Upper lobe of left lung (tissue), 6 donors: ENCODE measurements at regions not wholly inside any gene's neighbourhood (a gene's known extent, or its start where the extent isn't known, plus 50 kb on each side); places are given as distances from the start of the nearest gene placed in this dataset.

Experiments
- ATAC-seq, 2 donors: fragments of 200-7000 bp; cut with Tn5 transposase; one replicate each; pipeline ENCODE4 v1.9.1; 2022; ENCODE audit warnings: mild to moderate bottlenecking in 2 of 2, moderate library complexity in 2 of 2; ENCODE audit not compliant: low FRiP score in 2 of 2
- DNase-seq, 2 donors: peaks; one replicate each; pipeline ENCODE4 v3.0.0-alpha.2; 2019 to 2020
- H3K27ac ChIP-seq, 4 donors: fragments of 200-600 bp; sonication (generic); one replicate each; pipeline ENCODE4 v1.5.1; 2016 to 2019
- H3K27me3 ChIP-seq, 4 donors: fragments of 200-600 bp; sonication (generic); one replicate each; pipeline ENCODE4 v1.5.1; 2017 to 2019
- H3K36me3 ChIP-seq, 4 donors: fragments of 200-600 bp; sonication (generic); one replicate each; pipeline ENCODE4 v1.5.1; 2016 to 2019
- H3K4me1 ChIP-seq, 4 donors: fragments of 200-600 bp; sonication (generic); one replicate each; pipeline ENCODE4 v1.5.1; 2018 to 2019
- H3K4me3 ChIP-seq, 4 donors: fragments of 200-600 bp; sonication (generic); one replicate each; pipeline ENCODE4 v1.5.1; 2017 to 2019; ENCODE audit warnings: mild to moderate bottlenecking in 2 of 4, moderate library complexity in 1 of 4
- H3K9me3 ChIP-seq, 4 donors: fragments of 200-600 bp; sonication (generic); one replicate each; pipeline ENCODE4 v1.5.1; 2018 to 2019
- CTCF ChIP-seq, 6 experiments: fragments of 450-650 bp in 4 of 6; fragments of 200-600 bp in 2 of 6; sonication (generic) in 2 of 6; IDR thresholded peaks; one replicate each; pipeline ENCODE4 v1.5.1; 2016 to 2019; ENCODE audit warnings: antibody characterized with exemption in 6 of 6
- EP300 ChIP-seq, 4 donors: sonication (generic); formaldehyde crosslinking; IDR thresholded peaks; one replicate each; pipeline ENCODE4 v1.5.1; 2017; ENCODE audit warnings: antibody characterized with exemption in 4 of 4, control low read depth in 2 of 4
- POLR2A ChIP-seq, 4 donors: fragments of 450-650 bp; IDR thresholded peaks; one replicate each; pipeline ENCODE4 v1.5.1; 2016 to 2017; ENCODE audit warnings: antibody characterized with exemption in 4 of 4, mild to moderate bottlenecking in 2 of 4
- POLR2AphosphoS5 ChIP-seq, 2 donors: sonication (generic); formaldehyde crosslinking; IDR thresholded peaks; one replicate each; pipeline ENCODE4 v1.5.1; 2017; ENCODE audit warnings: antibody characterized with exemption in 2 of 2
- WGBS, 2 donors: methylation state at CpG; one replicate each; pipeline ENCODE4 v1.1.5; 2017 to 2018; 5-methylcytosine and 5-hydroxymethylcytosine counted together
- donor health status: DM: no; HTN: no; CAD: no; lungs with moderate emphysema.
- donor health status: DM: no; HTN: yes; CAD: no; lungs with severe emphysema.

GRCh38 chr4:187188118-187188517 is 464.5 kb upstream of the FAT1 start:
- 60 to 76% methylated on average over 7 of the region's 7 CpGs for WGBS, 2 donors
- Histone ChIP-seq H3K27ac (no peak overlapping the region), H3K36me3 (no peaks in the 10 kb centered on the region), H3K4me3 (no peak overlapping the region), H3K9me3 (no peaks in the 10 kb centered on the region), H3K4me1 (no peaks in the 10 kb centered on the region), H3K27me3 (no peaks in the 10 kb centered on the region)
- DNase-seq = no peak
- TF ChIP-seq EP300 (IDR thresholded peaks at IDR 0.05) = no peak
- TF ChIP-seq POLR2A (IDR thresholded peaks at IDR 0.05) = no peak
- TF ChIP-seq POLR2AphosphoS5 (IDR thresholded peaks at IDR 0.05) = no peak
- TF ChIP-seq CTCF (IDR thresholded peaks at IDR 0.05) = no peak
- no peak for ATAC-seq

DNA sequence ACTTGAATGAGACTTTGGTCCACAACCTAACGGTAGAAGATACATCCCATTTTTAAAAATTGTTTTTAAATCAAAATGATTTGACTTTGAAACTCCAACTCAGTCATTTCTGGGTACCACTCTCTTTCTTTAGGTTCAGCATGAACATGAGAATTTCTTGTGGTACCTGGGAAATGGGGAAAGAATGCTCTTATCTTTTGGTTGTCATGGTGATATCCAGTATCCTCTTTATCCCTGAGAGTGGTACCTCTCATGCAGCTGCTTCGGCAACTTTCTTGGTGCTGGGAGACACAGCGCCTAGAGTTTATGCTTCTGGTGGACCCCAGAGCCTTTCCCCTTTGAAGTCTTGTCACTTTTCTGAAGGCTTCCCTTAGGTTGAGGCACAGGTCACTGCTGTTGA is 465.1 kb upstream of the FAT1 start:
- no peak for ATAC-seq
- Histone ChIP-seq H3K27ac (no peak overlapping the region), H3K4me1 (no peaks in the 10 kb centered on the region), H3K9me3 (no peaks in the 10 kb centered on the region), H3K27me3 (no peaks in the 10 kb centered on the region), H3K36me3 (no peaks in the 10 kb centered on the region), H3K4me3 (no peak overlapping the region)
- 81 to 95% methylated on average over 3 of the region's 3 CpGs for WGBS, 2 donors
- DNase-seq = no peak
- no peak for TF ChIP-seq EP300 (IDR thresholded peaks at IDR 0.05)
- TF ChIP-seq POLR2A (IDR thresholded peaks at IDR 0.05) = no peak
- TF ChIP-seq CTCF (IDR thresholded peaks at IDR 0.05) = no peak
- no peak for TF ChIP-seq POLR2AphosphoS5 (IDR thresholded peaks at IDR 0.05)

DNA sequence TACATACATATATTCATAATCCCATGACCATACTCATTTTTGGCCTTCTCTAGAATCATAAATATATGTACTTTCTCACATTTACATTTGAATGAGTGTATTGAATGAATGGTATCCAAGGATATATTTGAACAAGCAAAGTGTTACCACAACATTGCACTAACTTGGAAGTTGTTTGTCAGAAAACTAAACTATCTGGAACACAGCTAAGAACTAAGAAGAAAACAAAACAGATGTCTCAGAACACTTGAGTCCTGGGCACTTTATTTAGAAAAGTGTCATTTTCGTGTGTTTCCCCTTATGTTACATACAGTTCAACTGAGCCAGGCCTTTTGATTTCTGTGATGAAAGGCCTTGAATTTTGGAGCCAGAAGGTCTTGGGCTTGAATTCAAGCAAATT is 466.7 kb upstream of the FAT1 start:
- DNase-seq (no peak), ATAC-seq (no peak)
- H3K4me1 ChIP-seq = no peaks in the 10 kb centered on the region
- H3K27ac ChIP-seq = no peak overlapping the region
- TF ChIP-seq POLR2A (IDR thresholded peaks at IDR 0.05) (no peak), EP300 (IDR thresholded peaks at IDR 0.05) (no peak), CTCF (IDR thresholded peaks at IDR 0.05) (no peak), POLR2AphosphoS5 (IDR thresholded peaks at IDR 0.05) (no peak)
- H3K9me3 ChIP-seq = no peaks in the 10 kb centered on the region
- no peaks in the 10 kb centered on the region for H3K27me3 ChIP-seq
- WGBS, 2 donors = 50% methylated on average over 1 of the region's 1 CpG
- H3K36me3 ChIP-seq = no peaks in the 10 kb centered on the region
- H3K4me3 ChIP-seq = no peak overlapping the region

DNA sequence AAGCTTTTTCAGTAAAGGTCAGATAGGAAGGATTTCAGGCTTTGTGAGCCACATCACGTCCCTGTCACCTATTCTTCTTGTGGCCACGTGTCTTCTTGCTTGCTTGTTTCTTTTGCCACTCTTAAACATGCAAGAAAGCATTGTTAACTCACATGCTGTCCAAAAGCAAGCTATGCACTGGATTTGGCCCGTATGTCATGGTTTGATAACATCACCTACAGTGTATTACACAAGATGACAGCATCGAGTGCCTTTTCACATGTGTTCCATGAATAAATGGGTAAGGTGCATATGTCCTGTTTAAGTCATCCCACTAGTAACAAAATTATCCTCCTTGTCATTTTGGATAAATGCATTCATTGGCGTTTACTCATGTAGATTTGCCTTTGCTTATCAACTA is 468.0 kb upstream of the FAT1 start:
- Histone ChIP-seq H3K27ac (no peak overlapping the region), H3K27me3 (no peaks in the 10 kb centered on the region), H3K4me3 (no peak overlapping the region), H3K36me3 (no peaks in the 10 kb centered on the region), H3K9me3 (no peaks in the 10 kb centered on the region), H3K4me1 (no peaks in the 10 kb centered on the region)
- TF ChIP-seq CTCF (IDR thresholded peaks at IDR 0.05) (no peak), POLR2A (IDR thresholded peaks at IDR 0.05) (no peak), EP300 (IDR thresholded peaks at IDR 0.05) (no peak), POLR2AphosphoS5 (IDR thresholded peaks at IDR 0.05) (no peak)
- DNase-seq (no peak), ATAC-seq (no peak)
- WGBS, 2 donors = 78 to 90% methylated on average over 5 of the region's 5 CpGs

DNA sequence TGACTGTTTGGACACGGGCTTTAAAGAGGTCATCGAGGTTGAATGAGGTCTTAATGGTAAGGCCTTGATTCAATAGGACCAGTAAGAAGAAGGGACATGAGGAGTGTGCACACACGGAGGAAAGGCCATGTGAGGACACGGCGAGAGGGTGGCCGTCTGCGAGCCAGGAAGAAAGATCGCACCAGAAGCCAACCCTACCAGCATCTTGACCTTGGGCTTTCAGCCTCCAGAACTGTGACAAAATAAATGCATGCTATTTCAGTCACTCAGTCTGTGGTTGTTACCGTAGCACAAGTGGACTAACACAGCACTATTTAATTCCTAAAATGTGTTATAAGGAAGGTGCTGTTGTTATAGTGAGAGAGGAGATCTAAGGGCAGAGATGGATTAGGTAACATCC is 468.6 kb upstream of the FAT1 start:
- peak in 1 of 2 donors; percentile 10 for DNase-seq
- TF ChIP-seq EP300 (IDR thresholded peaks at IDR 0.05) = no peak
- TF ChIP-seq POLR2AphosphoS5 (IDR thresholded peaks at IDR 0.05) = no peak
- TF ChIP-seq POLR2A (IDR thresholded peaks at IDR 0.05) = no peak
- TF ChIP-seq CTCF (IDR thresholded peaks at IDR 0.05) = no peak

More for the DNA sequence above, 468.6 kb upstream of the FAT1 start:
- Histone ChIP-seq H3K27ac (no peak overlapping the region), H3K4me3 (no peak overlapping the region), H3K9me3 (no peaks in the 10 kb centered on the region), H3K27me3 (no peaks in the 10 kb centered on the region), H3K4me1 (no peaks in the 10 kb centered on the region), H3K36me3 (no peaks in the 10 kb centered on the region)
- WGBS, 2 donors = 90 to 95% methylated on average over 9 of the region's 9 CpGs
- no peak for ATAC-seq
